CD4-positive, alpha-beta memory T cell (primary cell): ENCODE measurements at regions not wholly inside any gene's neighbourhood (a gene's known extent, or its start where the extent isn't known, plus 50 kb on each side); places are given as distances from the start of the nearest gene placed in this dataset.

Source experiments
- CTCF ChIA-PET: fragments of 350-600 bp; sonication (Branson Sonifier 250); formaldehyde crosslinking; loops from one replicate; lab custom pipeline; 2021; ENCODE audit warnings: inconsistent platforms; ENCODE audit not compliant: partially characterized antibody; lab: Charles Lee
- POLR2A ChIA-PET: fragments of 350-600 bp; sonication (Branson Sonifier 250); formaldehyde crosslinking; loops from one replicate; lab custom pipeline; 2021; ENCODE audit not compliant: partially characterized antibody; lab: Charles Lee
- DNase-seq, 5 donors: peaks; one replicate each; pipeline versions ENCODE4 v3.0.0 to v3.0.0-alpha.2; 2020 to 2022; ENCODE audit warnings: mixed read lengths in 1 of 5
- H3K27ac ChIP-seq: one replicate; pipeline ENCODE4 v1.7.0; 2013; ENCODE audit warnings: low read depth, low read length
- H3K27me3 ChIP-seq: 2 replicates; pipeline ENCODE4 v1.7.0; 2013; ENCODE audit warnings: mild to moderate bottlenecking, low read length, moderate library complexity; ENCODE audit not compliant: insufficient read depth
- H3K36me3 ChIP-seq: 2 replicates; pipeline ENCODE4 v1.7.0; 2013; ENCODE audit warnings: mild to moderate bottlenecking, low read length, moderate library complexity; ENCODE audit not compliant: insufficient read depth
- H3K4me1 ChIP-seq: 2 replicates; pipeline ENCODE4 v1.7.0; 2013; ENCODE audit warnings: mild to moderate bottlenecking, low read length, moderate library complexity; ENCODE audit not compliant: insufficient read depth
- H3K4me3 ChIP-seq, 2 donors: one replicate each; pipeline ENCODE4 v1.7.0; 2013; ENCODE audit warnings: low read length in 2 of 2, mild to moderate bottlenecking in 1 of 2
- H3K9me3 ChIP-seq, 2 donors: one replicate each; pipeline ENCODE4 v1.7.0; 2013; ENCODE audit warnings: low read length in 2 of 2, control low read depth in 1 of 2; ENCODE audit not compliant: control insufficient read depth in 1 of 2
- H3K27ac Mint-ChIP-seq, 7 donors: one replicate each; pipeline ENCODE4 v1.8.0; 2020 to 2021; ENCODE audit warnings: mixed read lengths in 7 of 7, mild to moderate bottlenecking in 6 of 7, inconsistent platforms in 3 of 7, moderate library complexity in 3 of 7
- H3K27me3 Mint-ChIP-seq, 2 donors: one replicate each; pipeline ENCODE4 v1.8.0; 2020 to 2021; ENCODE audit warnings: mixed read lengths in 2 of 2
- H3K36me3 Mint-ChIP-seq, 2 donors: one replicate each; pipeline ENCODE4 v1.8.0; 2020 to 2021; ENCODE audit warnings: mixed read lengths in 2 of 2, inconsistent platforms in 1 of 2, mild to moderate bottlenecking in 1 of 2
- H3K4me1 Mint-ChIP-seq, 4 donors: one replicate each; pipeline ENCODE4 v1.8.0; 2020 to 2021; ENCODE audit warnings: mixed read lengths in 4 of 4, mild to moderate bottlenecking in 1 of 4
- H3K4me3 Mint-ChIP-seq, 8 donors: one replicate each; pipeline ENCODE4 v1.8.0; 2020 to 2021; ENCODE audit warnings: mixed read lengths in 8 of 8, mild to moderate bottlenecking in 7 of 8, moderate library complexity in 6 of 8, inconsistent platforms in 3 of 8
- H3K9me3 Mint-ChIP-seq, 8 donors: one replicate each; pipeline ENCODE4 v1.8.0; 2020 to 2021; ENCODE audit warnings: mixed read lengths in 8 of 8, mild to moderate bottlenecking in 5 of 8, inconsistent platforms in 3 of 8, moderate library complexity in 1 of 8
- intact Hi-C: fragments of 100-400 bp; cut with micrococcal nuclease; formaldehyde crosslinking; loops from one replicate; pipeline ENCODE4 v1.15.1; 2023

DNA sequence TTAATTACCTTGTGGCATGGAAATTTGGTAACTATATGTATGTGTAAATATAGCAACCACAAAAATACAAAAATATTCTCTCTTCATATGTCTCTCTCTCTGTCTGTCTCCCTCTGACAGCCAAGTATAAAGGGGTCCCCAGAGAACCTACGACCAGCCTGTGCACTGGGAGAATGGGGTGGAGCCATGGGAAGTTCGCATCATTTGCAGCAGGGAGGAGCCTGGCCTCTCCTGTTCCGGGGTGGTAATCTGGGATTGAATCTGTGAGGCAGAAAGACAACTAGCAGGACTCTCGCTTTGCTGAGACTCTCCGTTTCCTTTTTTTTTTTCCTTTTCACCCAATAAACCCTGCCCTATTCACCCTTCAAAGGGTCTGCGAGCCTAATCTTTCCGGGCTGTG is 1109.1 kb downstream of the HACE1 start:
- intact Hi-C loops = no loop called here
- Mint-ChIP-seq H3K9me3 (peaks cover 0 to 5% (median 0%) of the 10 kb centered on the region in 8 donors), H3K4me1 (no peaks in the 10 kb centered on the region), H3K27ac (no peak overlapping the region), H3K4me3 (no peak overlapping the region), H3K36me3 (no peaks in the 10 kb centered on the region), H3K27me3 (no peaks in the 10 kb centered on the region)
- Histone ChIP-seq H3K4me3 (no peak overlapping the region), H3K27me3 (no peaks in the 10 kb centered on the region), H3K9me3 (no peaks in the 10 kb centered on the region), H3K36me3 (no peaks in the 10 kb centered on the region), H3K27ac (no peak overlapping the region), H3K4me1 (no peaks in the 10 kb centered on the region)
- POLR2A ChIA-PET = no interaction called here
- CTCF ChIA-PET = no interaction called here
- no peak for DNase-seq

DNA sequence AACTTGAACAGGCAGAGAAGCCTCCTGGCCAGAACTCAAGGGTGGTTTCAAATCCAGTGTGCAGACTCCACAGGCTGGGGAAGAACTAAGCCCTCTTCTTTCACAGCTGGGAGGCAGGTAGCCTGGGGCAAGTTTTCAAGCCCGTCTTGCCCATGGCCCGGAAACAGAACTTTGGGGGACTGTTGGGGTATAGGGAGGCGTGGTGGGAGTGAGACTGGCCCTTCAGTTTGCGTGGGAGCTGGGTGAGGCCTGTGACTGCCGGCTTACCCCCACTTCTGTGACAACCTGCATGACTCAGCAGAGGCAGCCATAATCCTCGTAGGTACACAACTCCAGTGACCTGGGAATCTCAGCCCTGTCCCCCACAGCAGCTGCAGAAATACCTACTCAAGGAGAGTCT is 1125.7 kb downstream of the HACE1 start:
- H3K4me1 Mint-ChIP-seq = no peaks in the 10 kb centered on the region
- H3K27ac Mint-ChIP-seq = no peak overlapping the region
- no peak overlapping the region for H3K4me3 ChIP-seq
- no peaks in the 10 kb centered on the region for H3K36me3 Mint-ChIP-seq
- H3K27me3 ChIP-seq = no peaks in the 10 kb centered on the region
- H3K9me3 ChIP-seq = no peaks in the 10 kb centered on the region
- no peak overlapping the region for H3K4me3 Mint-ChIP-seq
- H3K27me3 Mint-ChIP-seq = no peaks in the 10 kb centered on the region
- H3K27ac ChIP-seq = no peak overlapping the region
- CTCF ChIA-PET = no interaction called here
- no peak for DNase-seq
- H3K9me3 Mint-ChIP-seq = peaks cover 0 to 10% (median 3%) of the 10 kb centered on the region in 8 donors
- H3K4me1 ChIP-seq = no peaks in the 10 kb centered on the region
- POLR2A ChIA-PET = no interaction called here
- intact Hi-C loops = no loop called here
- H3K36me3 ChIP-seq = no peaks in the 10 kb centered on the region

DNA sequence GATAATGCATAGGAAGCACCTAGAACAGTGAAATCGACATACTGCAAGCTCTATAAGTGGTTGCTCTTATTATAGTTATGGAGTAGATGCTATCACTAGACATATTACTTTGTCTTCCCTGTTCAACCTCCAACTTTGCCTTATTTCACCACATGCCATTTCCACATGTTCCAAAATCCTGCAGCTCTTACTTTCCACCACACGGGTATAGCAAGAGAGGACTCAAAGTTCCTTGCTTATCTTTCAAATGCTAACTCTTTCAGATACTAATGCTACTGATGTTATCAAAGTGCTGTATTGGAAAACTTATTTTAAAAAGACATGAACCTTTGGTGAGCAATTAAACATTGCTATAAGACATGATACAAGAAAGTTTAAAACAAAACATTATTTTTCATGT is 1130.1 kb downstream of the HACE1 start:
- no peaks in the 10 kb centered on the region for H3K36me3 Mint-ChIP-seq
- H3K4me3 Mint-ChIP-seq = no peak overlapping the region
- H3K4me3 ChIP-seq = no peak overlapping the region
- no peak for DNase-seq
- ChIA-PET CTCF (no interaction called here), POLR2A (no interaction called here)
- H3K27me3 Mint-ChIP-seq = no peaks in the 10 kb centered on the region
- no peaks in the 10 kb centered on the region for H3K4me1 ChIP-seq
- H3K9me3 ChIP-seq = no peaks in the 10 kb centered on the region
- no peaks in the 10 kb centered on the region for H3K27me3 ChIP-seq
- intact Hi-C loops = no loop called here
- no peaks in the 10 kb centered on the region for H3K4me1 Mint-ChIP-seq
- no peaks in the 10 kb centered on the region for H3K36me3 ChIP-seq
- H3K9me3 Mint-ChIP-seq = peaks cover 0 to 6% (median 1%) of the 10 kb centered on the region in 8 donors
- H3K27ac Mint-ChIP-seq = no peak overlapping the region
- no peak overlapping the region for H3K27ac ChIP-seq

DNA sequence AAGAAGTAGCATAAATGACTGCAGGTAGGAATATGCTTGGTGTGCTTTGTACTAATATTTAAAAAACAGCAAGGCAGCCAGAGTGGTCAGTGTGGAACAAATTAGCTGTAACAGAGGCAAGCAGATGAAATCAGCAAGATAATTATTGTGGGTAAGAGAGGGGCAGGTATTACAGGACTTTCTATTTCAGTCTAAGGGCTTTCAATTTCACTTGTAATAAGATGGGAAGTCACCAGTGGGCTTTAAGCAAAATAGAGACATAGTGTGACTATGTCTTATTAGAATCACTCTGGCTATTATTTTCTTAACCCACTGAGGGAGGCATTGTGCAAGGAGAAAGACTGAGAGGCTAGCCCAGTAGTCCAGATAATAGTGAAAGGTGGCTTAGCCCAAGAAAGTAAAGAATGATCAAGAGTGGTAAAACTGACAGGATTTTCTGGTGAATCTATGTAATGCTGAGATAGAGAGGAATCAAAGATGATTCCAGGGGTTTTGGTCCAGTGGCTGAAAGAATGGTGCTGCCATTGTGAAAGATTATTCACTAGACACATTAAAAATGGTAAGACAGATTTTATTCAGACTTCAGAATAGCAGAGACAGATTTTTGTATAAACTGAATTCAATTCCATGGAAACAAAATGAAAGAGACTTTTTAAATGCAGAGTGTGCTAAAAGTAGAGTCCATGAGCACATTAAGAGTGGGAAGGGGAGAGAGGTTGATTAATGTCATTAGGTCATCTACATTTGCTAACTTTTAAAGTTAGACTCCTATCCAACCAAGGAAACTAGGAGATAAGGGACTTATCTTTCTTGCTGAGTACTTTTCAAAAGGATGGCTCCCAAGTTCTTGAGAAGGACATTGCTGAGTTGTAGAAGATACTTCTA is 1136.0 kb downstream of the HACE1 start:
- Mint-ChIP-seq H3K36me3 (no peaks in the 10 kb centered on the region), H3K27me3 (no peaks in the 10 kb centered on the region), H3K9me3 (peaks cover 0 to 7% (median 0%) of the 10 kb centered on the region in 8 donors), H3K27ac (no peak overlapping the region), H3K4me3 (no peak overlapping the region), H3K4me1 (no peaks in the 10 kb centered on the region)
- H3K27me3 ChIP-seq = no peaks in the 10 kb centered on the region
- H3K27ac ChIP-seq = no peak overlapping the region
- H3K36me3 ChIP-seq = no peaks in the 10 kb centered on the region
- no peak overlapping the region for H3K4me3 ChIP-seq
- H3K9me3 ChIP-seq = no peaks in the 10 kb centered on the region
- ChIA-PET CTCF (no interaction called here), POLR2A (no interaction called here)
- no peaks in the 10 kb centered on the region for H3K4me1 ChIP-seq
- DNase-seq = no peak
- intact Hi-C loops = no loop called here

DNA sequence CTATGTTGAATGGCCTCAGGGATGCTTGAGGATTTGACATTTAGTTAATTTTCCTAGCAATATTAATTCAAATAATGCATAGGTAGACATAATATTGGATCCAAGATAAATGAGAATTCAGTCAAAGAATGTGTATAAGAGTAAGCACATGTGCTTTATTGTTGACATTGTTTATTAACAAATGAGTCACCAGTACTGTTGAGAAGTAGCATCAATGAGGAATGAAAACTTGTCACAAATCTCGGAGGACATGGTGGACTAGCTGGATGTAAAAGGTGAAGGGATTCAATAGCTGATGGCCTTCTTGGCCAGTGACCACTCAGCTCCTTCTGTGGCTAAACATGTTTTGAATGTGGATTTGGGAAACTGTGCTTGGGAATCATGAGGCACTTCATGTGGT is 1137.0 kb downstream of the HACE1 start:
- DNase-seq = no peak
- Histone ChIP-seq H3K4me3 (no peak overlapping the region), H3K36me3 (no peaks in the 10 kb centered on the region), H3K27ac (no peak overlapping the region), H3K27me3 (no peaks in the 10 kb centered on the region), H3K9me3 (no peaks in the 10 kb centered on the region), H3K4me1 (no peaks in the 10 kb centered on the region)
- Mint-ChIP-seq H3K27me3 (no peaks in the 10 kb centered on the region), H3K4me1 (no peaks in the 10 kb centered on the region), H3K9me3 (peaks cover 0 to 7% (median 0%) of the 10 kb centered on the region in 8 donors), H3K36me3 (no peaks in the 10 kb centered on the region), H3K27ac (no peak overlapping the region), H3K4me3 (no peak overlapping the region)
- intact Hi-C loops = no loop called here
- ChIA-PET POLR2A (no interaction called here), CTCF (no interaction called here)

DNA sequence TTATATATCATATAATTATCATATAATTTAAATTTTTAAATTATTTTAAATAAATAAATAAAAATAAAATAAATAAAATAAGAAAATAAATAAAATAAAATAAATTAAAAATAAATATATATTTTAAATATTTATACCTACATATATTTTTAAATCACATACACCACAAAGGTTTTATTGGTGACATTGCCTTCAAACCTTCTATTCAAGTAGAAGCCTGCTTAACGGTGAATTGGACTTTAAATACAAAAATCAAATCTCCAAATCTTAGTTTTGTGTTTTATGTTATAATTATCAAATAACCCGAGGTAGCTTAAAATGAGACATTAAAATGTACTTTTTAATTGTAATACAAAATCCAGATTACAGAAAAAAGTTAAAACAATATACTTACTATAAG is 1137.8 kb downstream of the HACE1 start:
- Mint-ChIP-seq H3K4me1 (no peaks in the 10 kb centered on the region), H3K27me3 (no peaks in the 10 kb centered on the region), H3K27ac (no peak overlapping the region), H3K9me3 (peaks cover 0 to 7% (median 0%) of the 10 kb centered on the region in 8 donors), H3K4me3 (no peak overlapping the region), H3K36me3 (no peaks in the 10 kb centered on the region)
- POLR2A ChIA-PET = no interaction called here
- DNase-seq = no peak
- Histone ChIP-seq H3K4me3 (no peak overlapping the region), H3K36me3 (no peaks in the 10 kb centered on the region), H3K9me3 (no peaks in the 10 kb centered on the region), H3K27me3 (no peaks in the 10 kb centered on the region), H3K4me1 (no peaks in the 10 kb centered on the region), H3K27ac (no peak overlapping the region)
- intact Hi-C loops = no loop called here
- CTCF ChIA-PET = no interaction called here

DNA sequence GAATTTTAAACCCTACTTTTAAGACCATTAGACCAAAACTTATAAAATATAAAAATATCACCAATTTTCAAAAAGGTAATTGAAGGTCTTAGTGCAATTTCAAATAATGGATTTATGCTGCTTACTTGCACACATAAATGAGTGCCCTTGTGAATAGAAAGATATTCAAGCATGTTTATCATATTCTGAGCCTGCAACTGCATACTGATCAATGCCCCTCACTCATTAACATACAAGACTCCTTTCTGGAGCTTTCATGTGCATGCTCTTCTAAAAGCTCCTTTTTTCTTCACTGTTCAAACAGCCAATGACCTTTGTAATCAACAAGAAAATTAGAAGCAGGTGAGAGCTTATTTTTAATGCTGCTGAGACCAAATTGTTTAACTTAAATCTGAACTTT is 1139.3 kb downstream of the HACE1 start:
- Histone ChIP-seq H3K27ac (no peak overlapping the region), H3K36me3 (no peaks in the 10 kb centered on the region), H3K27me3 (no peaks in the 10 kb centered on the region), H3K9me3 (no peaks in the 10 kb centered on the region), H3K4me1 (no peaks in the 10 kb centered on the region), H3K4me3 (no peak overlapping the region)
- no peaks in the 10 kb centered on the region for H3K36me3 Mint-ChIP-seq
- no peaks in the 10 kb centered on the region for H3K4me1 Mint-ChIP-seq
- intact Hi-C loops = no loop called here
- H3K9me3 Mint-ChIP-seq = peaks cover 0 to 8% (median 0%) of the 10 kb centered on the region in 8 donors
- POLR2A ChIA-PET = no interaction called here
- no peak overlapping the region for H3K27ac Mint-ChIP-seq
- CTCF ChIA-PET = no interaction called here
- H3K27me3 Mint-ChIP-seq = no peaks in the 10 kb centered on the region
- H3K4me3 Mint-ChIP-seq = no peak overlapping the region
- DNase-seq = no peak
